NCI-H1048 (cell line): ENCODE measurements at regions not wholly inside any gene's neighbourhood (a gene's known extent, or its start where the extent isn't known, plus 50 kb on each side); places are given as distances from the start of the nearest gene placed in this dataset.
"Not testable (repeated sequence)": the region's sequence is repeated elsewhere in the genome, so short reads cannot be mapped to it uniquely, and the experiment has no call there.

Experiments
- DNase-seq: peaks from one replicate; lab custom pipeline; 2025; lab: John Stamatoyannopoulos, UW

DNA sequence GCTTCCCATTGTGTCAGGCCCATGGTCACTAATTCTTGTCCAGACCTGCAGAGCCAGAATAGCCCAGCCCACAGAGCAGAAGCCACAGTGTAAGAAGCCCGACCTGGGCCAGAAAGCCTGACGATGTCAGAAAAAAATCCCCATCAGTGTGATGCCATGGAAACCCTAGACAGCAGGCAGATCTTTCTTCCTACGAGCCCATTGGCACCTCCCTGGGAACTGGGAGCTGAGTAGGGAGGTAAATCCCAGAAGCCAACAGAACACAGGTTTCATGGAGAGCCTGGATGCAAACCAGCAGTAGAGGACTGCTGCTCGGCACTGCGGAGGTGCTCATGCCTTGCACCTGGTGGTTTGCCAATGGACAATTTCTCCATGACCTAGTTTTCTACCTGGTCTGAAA is 82.2 kb upstream of the SLC22A16 start:
- no peak for DNase-seq

DNA sequence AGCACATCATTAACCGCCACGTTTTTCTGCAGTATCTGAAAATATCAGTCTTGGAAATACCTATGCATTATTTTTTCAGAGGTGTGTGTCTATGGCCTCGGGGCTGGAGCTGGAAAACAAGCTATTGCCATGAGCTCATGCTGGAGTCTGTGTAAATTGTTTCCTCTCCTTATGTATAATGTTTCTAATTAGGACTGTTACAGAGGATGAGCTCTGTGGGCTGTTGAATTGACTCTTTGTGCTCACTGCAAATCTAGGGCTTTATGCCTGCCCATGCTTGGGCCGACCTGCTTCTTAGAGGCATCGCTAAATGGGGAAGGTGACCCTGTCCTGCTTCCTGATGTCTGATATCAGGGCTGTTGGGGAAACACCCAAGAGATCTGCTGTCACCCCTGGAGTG is 80.8 kb upstream of the SLC22A16 start:
- DNase-seq, result no peak

DNA sequence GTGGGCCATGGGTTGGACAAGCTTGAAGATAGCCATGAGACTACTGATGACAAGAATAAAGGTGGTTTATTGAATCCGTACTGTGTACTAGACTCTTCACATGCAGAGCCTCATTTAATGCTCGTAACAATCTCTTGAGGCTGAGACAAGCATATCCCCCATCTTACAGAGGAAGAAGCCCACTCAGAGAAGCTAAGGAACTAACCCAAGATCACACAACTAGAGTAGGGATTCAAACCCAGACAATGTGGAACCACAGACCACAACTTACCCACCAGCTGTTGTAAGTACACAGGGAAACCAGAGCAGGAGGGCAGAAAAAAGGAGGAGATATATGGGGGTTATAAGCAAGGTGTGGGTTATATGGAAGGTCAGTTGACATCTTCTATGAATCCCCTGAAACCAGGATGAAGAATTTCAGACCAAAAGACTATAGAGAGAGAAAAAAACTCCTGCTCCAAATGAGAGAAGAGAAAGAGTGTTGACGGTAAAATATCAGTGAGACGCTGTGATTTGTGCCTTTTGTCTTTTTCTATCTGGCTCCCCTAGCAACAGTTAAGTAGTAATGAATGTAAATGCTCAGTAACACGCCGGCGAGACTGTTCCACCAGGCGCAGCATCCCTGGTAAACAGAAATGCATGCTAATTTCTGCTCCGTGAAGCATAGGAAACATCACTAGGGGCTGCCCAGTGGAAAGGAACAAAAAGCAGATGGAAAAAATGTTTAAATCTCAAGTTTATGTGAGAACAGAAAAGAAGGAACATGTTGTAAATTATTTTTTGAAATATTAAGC is 80.1 kb upstream of the SLC22A16 start:
- DNase-seq, result no peak

DNA sequence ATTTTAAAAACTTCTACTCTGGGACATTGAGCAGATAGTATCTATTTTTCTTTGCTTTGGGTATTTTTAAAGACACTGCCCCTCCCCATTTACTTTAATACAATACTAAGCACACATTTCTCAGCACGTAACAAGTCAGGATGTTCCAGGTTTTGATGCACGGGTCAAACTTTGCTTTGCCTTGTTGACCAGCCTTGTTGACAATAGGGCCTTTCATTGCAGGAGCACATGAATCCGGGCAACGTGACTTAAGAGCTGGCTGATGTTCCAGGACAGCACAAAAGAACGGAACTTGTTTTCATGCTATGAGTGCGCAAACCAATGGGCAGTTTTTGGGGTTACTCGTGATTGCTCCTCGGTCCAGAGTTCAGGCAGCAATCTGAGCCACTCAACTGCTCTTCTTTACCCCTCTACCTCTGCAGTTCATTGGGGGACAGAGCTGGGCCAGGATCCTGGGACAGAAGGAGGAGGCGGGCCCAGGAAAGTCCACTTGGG is 78.6 kb upstream of the SLC22A16 start:
- DNase-seq, result no peak

DNA sequence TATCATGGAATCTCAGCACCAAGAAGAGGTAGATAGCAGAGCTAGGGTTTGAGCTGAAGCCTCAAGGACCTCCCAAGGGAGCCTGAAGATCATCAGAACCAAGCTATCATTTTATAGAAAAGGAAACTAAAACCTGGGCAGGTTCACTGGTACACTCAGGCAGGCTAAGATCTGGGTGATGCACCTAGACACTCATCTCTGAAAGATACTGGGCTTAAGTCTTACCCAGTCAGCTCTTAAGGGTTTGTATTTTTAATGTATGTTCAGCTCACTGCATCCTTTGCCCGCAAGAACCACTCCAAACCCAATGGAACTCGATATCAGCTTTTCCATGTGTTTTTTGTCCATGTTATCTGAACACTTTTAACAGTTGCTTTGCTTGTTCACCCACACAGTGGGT is 78.0 kb upstream of the SLC22A16 start:
- DNase-seq, result no peak

DNA sequence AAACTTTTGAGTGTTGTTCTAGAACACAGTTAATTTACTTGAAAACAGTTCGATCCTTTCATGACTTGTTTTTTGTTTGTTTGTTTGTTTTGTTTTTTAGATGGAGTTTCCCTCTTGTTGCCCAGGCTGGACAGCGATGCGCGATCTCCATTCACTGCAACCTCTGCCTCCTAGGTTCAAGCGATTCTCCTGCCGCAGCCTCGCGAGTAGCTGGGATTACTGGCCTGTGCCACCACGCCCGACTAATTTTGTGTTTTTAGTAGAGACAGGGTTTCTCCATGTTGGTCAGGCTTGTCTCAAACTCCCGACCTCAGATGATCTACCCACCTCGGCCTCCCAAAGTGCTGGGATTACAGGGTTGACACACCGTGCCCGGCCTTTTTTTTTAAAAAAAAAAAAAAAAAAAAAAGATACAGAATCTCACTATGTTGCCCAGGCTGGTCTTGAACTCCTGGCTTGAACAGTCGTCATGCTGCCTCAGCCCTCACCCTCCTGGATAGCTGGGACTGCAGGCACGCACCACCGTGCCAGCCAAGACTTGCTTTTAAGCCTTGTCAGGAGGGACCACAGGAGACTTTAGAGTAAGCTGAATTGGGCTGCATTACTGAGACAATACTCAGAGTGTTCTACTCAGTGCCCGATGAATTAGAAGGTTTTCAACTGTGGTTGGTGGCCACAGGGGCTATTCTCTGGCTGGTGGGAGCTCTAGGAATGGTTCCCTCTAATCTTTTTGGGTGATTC is 76.7 kb upstream of the SLC22A16 start:
- no peak for DNase-seq

DNA sequence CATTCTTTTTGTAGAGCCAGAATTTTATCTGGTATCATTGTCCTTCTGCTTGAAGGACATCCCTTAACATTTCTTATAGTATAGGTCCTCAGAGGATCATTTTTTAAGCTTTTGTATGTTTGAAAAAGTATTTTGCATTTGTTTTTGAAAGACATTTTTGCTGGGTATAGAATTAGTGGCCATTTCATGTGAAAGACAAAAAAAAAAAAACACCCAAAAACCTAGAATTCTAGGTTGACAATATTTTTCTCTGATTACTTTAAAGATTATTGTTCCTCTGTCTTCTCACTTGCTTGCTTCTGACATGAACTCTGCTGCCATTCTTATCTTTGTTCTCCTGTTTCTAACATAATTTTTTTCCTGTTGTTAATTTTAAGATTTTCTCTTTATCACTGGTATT is 75.7 kb upstream of the SLC22A16 start:
- DNase-seq, result no peak

DNA sequence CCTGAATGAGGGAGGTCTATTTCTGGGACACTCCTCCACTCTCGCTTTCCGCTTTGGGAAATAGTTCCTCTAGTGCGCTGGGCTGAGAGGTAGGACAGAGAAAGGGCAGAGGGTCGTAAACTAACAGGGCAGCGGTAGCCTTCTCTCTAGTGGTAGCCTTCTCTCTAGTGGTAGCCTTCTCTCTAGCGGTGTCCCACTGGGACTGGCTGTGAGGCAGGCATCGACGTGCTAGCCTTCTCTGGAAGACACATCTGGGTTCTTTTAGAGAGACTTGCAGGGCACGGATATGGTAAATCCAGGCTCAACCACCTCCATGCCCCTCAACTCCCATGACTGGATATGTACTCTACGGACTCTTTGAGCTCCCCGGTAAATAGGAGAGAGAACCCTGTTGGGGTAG is 74.7 kb upstream of the SLC22A16 start:
- no peak for DNase-seq

DNA sequence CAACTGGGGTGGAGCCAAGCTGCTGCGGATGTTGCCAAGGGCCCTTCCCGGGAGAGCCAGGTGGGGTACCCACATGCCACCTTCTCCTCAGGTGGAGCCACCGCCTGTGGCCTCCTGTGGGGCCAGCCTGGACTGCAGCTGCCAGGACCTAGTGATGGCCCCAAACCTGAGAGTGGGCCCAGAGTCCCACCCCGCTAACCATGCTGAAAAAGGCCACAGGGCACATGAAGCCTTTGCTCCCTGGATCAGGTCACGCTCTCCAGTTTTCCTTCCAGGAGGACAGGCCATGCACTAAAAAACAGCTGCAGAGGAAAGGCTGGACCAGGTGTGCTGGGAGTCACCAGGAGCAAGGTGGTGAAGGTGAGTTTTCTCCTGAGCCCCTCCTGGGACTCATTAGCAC is 73.9 kb upstream of the SLC22A16 start:
- no peak for DNase-seq

DNA sequence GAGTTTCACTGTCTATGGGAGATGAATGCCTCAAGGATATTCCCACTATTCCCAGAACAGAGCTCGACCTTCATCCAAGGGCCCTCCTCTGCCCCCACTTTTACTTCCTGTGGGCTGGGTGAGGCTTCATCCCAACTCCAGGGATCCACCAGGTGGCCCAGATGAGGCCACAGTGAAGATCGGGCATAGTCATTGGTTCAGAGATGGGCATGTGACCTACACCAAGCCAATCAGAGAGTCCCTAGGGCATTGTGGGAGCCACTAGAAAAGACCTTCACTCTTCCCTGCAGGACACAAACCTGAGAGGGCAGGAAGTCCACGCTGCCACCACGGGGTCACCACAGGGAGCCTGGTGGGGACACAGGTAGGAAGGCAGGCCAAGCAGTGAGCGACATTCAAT is 72.9 kb upstream of the SLC22A16 start:
- DNase-seq, result no peak

DNA sequence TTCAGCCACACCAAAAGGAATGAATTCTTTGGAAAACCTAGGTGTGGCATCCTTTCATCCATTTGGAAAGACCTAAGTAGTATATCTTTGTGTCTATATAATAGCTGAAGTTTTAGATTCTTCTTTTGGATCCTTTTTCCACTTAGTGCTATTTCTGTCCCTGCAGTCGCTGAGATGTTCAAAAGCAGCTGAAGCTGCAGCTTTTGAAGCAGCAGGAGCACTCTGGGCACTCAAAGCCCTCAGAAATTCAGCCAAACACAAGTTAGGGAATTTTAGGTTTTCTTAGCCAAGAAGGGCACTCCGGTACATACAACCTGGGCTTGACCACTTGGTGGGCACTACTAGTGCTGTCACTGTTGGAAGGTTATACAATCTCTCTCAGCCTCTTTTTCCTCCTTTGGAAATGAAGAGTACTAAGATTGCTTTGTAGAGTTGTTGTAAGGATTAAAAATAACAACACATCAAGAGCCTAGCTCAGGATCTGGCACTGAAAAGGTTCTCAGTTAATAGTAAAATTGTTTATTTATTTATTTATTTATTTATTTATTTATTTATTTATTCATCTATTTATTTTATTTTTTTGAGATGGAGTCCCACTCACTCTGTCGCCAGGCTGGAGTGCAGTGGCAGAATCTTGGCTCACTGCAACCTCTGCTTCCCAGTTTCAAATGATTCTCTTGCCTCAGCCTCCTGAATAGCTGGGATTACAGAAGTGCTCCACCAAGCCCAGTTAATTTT is 71.9 kb upstream of the SLC22A16 start:
- DNase-seq, result no peak

DNA sequence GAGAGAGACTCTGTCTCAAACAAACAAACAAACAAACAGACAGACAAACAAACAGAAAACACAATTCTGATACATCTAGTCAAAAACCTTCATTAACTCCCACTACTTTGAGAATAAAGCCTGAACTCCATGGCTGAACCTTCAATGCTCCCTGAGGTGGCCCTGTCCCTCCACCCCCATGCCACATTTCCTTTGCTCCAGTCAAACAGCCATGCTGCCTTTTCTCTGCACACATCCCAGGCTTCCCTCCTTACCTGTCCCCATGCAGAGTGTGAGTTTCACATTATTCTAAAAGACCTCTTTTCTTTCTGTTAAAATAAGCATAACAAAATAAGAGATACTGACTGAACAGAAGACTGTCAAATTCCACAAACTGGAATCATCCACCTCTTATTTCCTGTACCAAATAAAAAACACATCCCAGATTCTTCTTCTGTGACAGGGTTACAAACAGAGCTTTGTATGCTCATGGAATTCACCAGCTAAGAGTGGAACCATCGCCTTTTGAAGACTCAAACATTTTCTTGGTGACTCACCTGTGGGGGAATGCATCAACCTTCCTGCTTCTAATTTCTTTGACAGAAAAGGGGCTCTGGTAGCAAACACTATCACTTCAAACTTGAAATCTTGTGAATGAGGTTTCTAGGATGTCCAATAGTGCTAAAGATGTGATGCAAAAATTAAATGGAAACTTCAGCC is 71.0 kb upstream of the SLC22A16 start:
- DNase-seq, result no peak

DNA sequence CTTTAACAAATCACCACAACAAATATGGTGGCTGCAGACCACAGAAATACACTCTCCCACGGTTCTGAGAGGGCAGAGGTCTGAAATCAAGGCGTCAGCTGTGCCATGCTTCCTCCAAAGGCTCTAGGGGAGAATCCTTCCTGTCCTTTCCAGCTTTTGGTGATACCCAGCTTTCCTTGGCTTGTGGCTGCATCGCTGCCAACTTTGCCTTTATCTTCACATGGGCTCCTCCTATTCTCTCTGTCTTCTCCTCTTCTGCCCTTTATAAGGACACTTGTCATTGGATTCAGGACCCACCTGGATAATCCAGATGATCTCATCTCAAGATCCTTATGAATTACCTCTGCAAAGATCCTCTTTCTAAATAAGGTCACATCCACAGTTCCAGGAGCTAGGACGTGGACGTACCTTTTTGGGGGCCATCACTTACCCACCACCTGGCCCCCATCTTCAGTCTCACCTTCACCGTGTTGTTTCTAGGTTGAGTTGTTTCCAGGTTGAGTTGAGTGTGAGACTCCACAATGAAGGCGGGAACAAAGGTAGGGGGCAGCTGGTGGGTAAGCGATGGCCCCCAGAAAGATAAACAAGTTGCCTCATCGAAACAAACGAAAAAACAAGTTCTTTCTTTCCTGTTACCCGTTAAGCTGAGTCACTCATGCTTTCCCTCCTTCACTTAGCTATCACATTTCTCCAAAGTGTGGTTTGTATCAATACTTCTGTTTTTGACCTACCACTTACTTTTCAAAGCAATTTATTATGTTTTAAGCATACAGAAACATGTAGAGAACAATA is 68.9 kb upstream of the SLC22A16 start:
- DNase-seq, result no peak

DNA sequence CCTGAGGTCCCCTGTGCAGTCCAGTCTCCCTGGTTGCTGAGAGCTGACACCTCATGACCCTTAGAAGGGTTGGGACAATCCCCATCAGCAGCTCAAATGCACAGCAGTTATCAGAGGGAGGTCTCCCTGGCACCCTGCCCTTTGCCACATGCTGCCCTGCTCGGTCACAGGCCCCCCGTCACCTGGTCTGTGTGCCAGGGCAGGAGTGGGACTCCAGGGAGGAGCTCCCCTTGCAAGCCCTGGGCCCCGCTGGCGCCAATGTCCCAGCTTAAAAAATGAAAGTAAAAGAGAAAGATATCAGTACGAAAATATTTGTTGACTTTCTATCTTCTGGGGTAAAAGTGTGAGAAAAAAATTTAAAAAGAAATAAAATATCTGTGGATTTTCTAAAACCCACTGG is 68.1 kb upstream of the SLC22A16 start:
- DNase-seq, result no peak

DNA sequence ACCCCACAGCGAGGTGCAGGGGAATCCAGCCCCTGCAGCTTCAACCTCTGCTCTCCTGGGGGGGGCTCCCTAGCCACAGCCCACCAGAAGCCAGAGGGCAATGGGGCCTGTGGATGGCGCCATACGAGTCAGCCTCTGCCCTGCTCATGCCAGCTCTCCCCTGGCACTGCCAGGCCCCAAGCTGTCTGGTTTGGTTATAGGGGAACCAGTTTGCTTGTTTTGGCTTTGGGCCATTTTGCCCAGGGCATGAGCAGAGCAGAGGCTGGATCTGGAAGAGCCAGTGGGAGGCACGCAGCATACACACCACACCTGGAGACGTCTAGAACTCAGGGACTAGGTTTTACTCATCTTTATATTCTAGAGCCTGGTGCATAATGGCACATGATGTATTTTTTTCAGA is 66.7 kb upstream of the SLC22A16 start:
- no peak for DNase-seq

DNA sequence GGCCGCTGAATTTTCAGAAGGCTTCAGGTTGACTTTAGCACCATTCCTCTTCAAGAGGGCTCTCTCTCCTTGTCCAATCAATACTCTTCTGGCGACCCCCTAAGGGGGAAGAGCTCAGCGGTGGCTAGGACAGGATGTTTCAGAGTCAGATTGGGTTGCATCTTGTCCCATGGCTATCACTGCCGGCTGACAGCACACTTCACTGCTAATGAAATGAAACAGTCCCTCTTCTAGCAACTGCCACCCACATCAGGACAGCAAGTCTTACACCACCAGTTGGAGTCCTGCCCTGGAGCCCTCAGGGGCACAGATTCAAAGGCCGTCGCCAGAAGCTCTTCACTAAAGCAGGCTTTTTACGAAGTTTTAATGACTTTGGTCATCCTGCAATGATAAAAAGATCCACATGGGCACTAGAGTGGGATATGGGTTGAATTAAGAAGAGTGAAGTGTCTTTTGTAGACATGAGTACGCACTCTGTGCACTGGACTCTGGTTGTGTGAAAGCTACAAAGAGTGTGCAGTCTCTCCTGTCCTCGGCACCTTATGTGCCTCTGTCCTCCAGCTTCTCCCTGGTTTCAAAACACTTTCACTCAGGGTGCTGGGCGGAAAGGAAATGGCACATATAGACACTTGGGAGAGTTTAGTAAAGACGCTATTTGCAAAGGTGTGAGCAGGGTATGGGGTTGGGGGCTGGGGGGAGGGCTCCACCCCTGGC is 66.1 kb upstream of the SLC22A16 start:
- no peak for DNase-seq

DNA sequence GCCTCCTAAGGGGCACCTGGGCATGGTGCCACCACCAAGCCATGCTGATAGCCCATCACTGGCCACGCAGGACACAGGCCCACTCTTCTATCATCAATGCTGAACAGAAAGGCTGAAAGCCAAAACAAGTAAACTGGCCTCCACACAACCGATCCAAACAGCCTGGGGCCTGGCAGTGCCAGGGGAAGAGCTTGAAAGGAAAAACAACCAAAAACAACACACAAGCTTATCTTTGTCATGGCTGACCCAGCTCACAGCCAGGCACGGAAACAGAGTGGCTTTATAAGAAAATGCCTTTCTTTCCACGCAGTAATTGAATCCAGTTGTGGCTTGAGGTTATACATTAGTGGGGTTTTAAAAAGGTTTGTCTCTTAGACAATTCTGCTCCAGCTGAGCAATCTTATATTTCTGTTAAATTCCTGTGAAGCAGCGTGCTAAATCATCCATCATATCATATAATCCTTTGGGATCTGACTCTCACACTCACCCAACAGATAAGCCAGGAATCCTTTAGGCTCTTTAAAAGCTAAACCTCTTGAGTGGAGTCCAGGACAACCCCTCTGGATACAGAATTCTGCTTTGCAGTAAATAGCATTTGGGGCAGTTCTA is 65.4 kb upstream of the SLC22A16 start:
- DNase-seq, result no peak

DNA sequence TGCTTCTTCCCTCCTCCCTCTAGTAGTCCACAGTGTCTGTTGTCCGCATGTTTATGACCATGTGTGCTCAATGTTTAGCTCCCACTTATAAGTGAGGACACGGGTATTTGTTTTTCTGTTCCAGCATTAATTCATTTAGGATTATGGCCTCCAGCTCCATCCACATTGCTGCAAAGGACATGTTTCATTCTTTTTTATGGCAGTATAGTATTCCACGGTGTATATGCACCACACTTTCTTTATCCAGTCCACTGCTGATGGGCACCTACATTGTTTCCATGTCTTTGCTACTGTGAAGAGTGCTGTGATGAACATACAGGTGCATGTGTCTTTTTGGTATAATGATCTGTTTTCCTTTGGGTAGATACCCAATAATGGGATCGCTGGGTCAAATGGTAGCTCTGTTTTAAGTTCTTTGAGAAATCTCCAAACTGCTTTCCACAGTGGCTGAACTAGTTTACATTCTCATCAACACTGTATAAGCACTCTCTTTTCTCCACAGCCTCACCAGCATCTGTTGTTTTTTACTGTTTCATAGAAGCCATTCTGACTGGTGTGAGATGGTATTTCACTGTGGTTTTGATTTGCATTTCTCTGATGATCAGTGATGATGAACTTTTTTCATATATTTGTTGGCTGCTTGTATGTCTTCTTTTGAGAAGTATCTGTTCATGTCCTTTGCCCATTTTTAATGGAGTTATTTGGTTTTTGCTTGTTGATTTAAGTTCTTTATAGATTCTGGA is 63.0 kb upstream of the SLC22A16 start:
- not testable (repeated sequence) for DNase-seq

DNA sequence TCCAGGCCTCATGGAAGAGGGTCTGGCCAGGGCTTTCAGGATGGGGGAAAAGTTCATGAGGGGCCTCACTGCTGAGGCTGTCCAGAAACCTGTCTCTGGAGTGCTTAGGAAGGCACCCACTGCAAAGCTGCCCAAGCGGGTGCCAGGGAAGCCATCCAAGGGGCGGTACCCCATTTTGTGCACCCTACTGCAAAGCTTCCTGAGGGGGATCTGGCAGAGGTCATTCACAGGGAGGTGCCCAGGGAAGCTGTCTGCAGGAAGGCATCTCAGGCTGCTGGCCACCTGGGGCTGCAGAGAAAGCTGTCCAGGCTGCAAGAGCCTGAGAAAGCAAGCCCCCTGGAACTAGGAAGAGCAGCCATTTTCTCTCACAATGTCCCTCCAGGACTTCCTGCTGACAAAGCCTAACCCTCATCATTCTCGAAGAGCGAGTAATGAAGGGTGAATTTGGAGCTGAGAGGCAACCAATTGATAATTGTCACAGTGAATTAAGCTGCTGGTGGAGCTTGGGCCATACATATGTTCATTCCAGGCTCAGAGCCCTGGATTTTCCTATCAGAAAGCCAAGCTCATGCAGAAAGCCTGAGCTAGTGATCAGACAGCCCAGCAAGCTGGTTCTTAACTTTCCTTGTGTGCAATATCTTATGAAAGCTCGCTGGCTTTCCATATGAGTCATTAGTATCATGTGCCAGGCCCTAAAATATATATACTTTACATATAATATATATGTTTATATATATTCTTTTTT is 62.2 kb upstream of the SLC22A16 start:
- DNase-seq, result no peak
